HCT116 (cell line): ENCODE measurements at regions not wholly inside any gene's neighbourhood (a gene's known extent, or its start where the extent isn't known, plus 50 kb on each side); places are given as distances from the start of the nearest gene placed in this dataset.

ENCODE experiments used
- ATAC-seq: fragments of 200-7000 bp; cut with Tn5 transposase; 2 replicates; pipeline ENCODE4 v1.9.1; 2020; ENCODE audit warnings: mild to moderate bottlenecking, moderate library complexity
- BruUV-seq: library from RNA; stranded (reverse); fragments of 400-500 nt; replicated peaks from 2 replicates; lab custom pipeline; 2021; lab: Mats Ljungman, UMichigan
- CTCF ChIA-PET: fragments of 300-600 bp; sonication (Branson Sonifier 250); formaldehyde crosslinking; loops from one replicate; lab custom pipeline; 2021; ENCODE audit warnings: antibody characterized with exemption; lab: Charles Lee
- POLR2A ChIA-PET: fragments of 300-600, 350-600 bp; sonication (Branson Sonifier 250); formaldehyde crosslinking; loops from one replicate; lab custom pipeline; 2021; ENCODE audit warnings: antibody characterized with exemption; lab: Charles Lee
- RAD21 ChIA-PET, 2 experiments: fragments of 300-600 bp; sonication (Branson Sonifier 250); formaldehyde crosslinking; loops; one replicate each; lab custom pipeline; 2023; ENCODE audit warnings: low total read pairs in 2 of 2; ENCODE audit not compliant: uncharacterized antibody in 2 of 2, unreplicated experiment in 2 of 2, low non-redundant PET in 1 of 2; lab: Charles Lee
- DNase-seq: peaks from one replicate; pipeline ENCODE4 v3.0.0-alpha.2; 2010; ENCODE audit warnings: low read depth, low spot score
- H2AFZ ChIP-seq: fragments of 200-600 bp; shearing (Covaris generic), sonication (generic); 2 replicates; pipeline ENCODE4 v1.6.1; 2017; ENCODE audit warnings: low read depth, mixed run types, mixed read lengths, antibody characterized with exemption, low read length; ENCODE audit not compliant: poor library complexity, severe bottlenecking
- H3K27ac ChIP-seq: 2 replicates; pipeline ENCODE4 v1.5.1; 2012; ENCODE audit warnings: low read depth, low read length
- H3K27me3 ChIP-seq: fragments of 200-600 bp; sonication (generic); 2 replicates; pipeline ENCODE4 v1.6.1; 2016; ENCODE audit warnings: mixed run types, low read length, mixed read lengths; ENCODE audit not compliant: insufficient read depth
- H3K36me3 ChIP-seq, 2 experiments: fragments of 200-500 bp in 1 of 2; fragments of 200-600 bp in 1 of 2; sonication (Bioruptor generic) in 1 of 2; sonication (generic) in 1 of 2; 2 replicates each; pipeline versions ENCODE4 v1.5.1 to v1.6.1; 2014 to 2016; ENCODE audit warnings: low read length in 2 of 2, inconsistent platforms in 1 of 2, mixed read lengths in 1 of 2, mixed run types in 1 of 2; ENCODE audit not compliant: insufficient read depth in 2 of 2, control insufficient read depth in 1 of 2
- H3K4me1 ChIP-seq, 2 experiments: fragments of 200-600 bp in 1 of 2; sonication (generic) in 1 of 2; 2 replicates each; pipeline versions ENCODE4 v1.5.1 to v1.6.1; 2012 to 2017; ENCODE audit warnings: low read length in 2 of 2, inconsistent platforms in 1 of 2, mild to moderate bottlenecking in 1 of 2, mixed read lengths in 1 of 2, mixed run types in 1 of 2, moderate library complexity in 1 of 2; ENCODE audit not compliant: insufficient read depth in 2 of 2, control insufficient read depth in 1 of 2
- H3K4me2 ChIP-seq: fragments of 200-600 bp; sonication (generic); 2 replicates; pipeline ENCODE4 v1.6.1; 2017; ENCODE audit warnings: mixed run types, low read length, mixed read lengths
- H3K4me3 ChIP-seq, 2 experiments: fragments of 200-600 bp in 1 of 2; sonication (generic) in 1 of 2; replicated peaks in 1 of 2; 2 replicates each; pipeline ENCODE4 v1.5.1; 2011 to 2016; ENCODE audit warnings: low read length in 2 of 2, control low read depth in 1 of 2, low read depth in 1 of 2, mild to moderate bottlenecking in 1 of 2, mixed read lengths in 1 of 2, mixed run types in 1 of 2
- H3K79me2 ChIP-seq: fragments of 200-600 bp; sonication (generic); 2 replicates; pipeline ENCODE4 v1.6.1; 2017; ENCODE audit warnings: mild to moderate bottlenecking, mixed run types, low read length, moderate library complexity, mixed read lengths; ENCODE audit not compliant: insufficient read depth
- H3K9ac ChIP-seq: fragments of 200-600 bp; sonication (generic); 2 replicates; pipeline ENCODE4 v1.6.1; 2016; ENCODE audit warnings: low read length, mixed read lengths
- H3K9me2 ChIP-seq: fragments of 200-600 bp; sonication (generic), shearing (Covaris generic); 2 replicates; pipeline ENCODE4 v1.6.1; 2017; ENCODE audit warnings: mixed run types, mild to moderate bottlenecking, moderate library complexity; ENCODE audit not compliant: insufficient read depth
- H3K9me3 ChIP-seq, 2 experiments: fragments of 200-500 bp in 1 of 2; fragments of 200-600 bp in 1 of 2; sonication (Bioruptor generic) in 1 of 2; sonication (generic) in 1 of 2; 2 replicates each; pipeline ENCODE4 v1.6.1; 2014 to 2017; ENCODE audit warnings: low read length in 2 of 2, mixed read lengths in 2 of 2, inconsistent platforms in 1 of 2, low read depth in 1 of 2, mild to moderate bottlenecking in 1 of 2, mixed run types in 1 of 2, moderate library complexity in 1 of 2; ENCODE audit not compliant: control insufficient read depth in 1 of 2, insufficient read depth in 1 of 2
- H4K20me1 ChIP-seq: fragments of 200-600 bp; sonication (generic), shearing (Covaris generic); 2 replicates; pipeline ENCODE4 v1.6.1; 2017; ENCODE audit warnings: mixed run types, mild to moderate bottlenecking, moderate library complexity; ENCODE audit not compliant: insufficient read depth
- ATF3 ChIP-seq: IDR thresholded peaks from 2 replicates; pipeline ENCODE4 v1.6.1; 2012
- CBX3 ChIP-seq: IDR thresholded peaks from 2 replicates; pipeline ENCODE4 v1.6.1; 2012; ENCODE audit warnings: low read depth
- EGR1 ChIP-seq: IDR thresholded peaks from 2 replicates; pipeline ENCODE4 v1.6.1; 2012; ENCODE audit warnings: low read depth
- EZH2phosphoT487 ChIP-seq: fragments of 200-600 bp; IDR thresholded peaks from 2 replicates; pipeline ENCODE4 v1.6.1; 2018; ENCODE audit warnings: antibody characterized with exemption, borderline replicate concordance
- JUND ChIP-seq: IDR thresholded peaks from 2 replicates; pipeline ENCODE4 v1.6.1; 2012
- MAX ChIP-seq: IDR thresholded peaks from 2 replicates; pipeline ENCODE4 v1.6.1; 2012
- POLR2A ChIP-seq: IDR thresholded peaks from 2 replicates; pipeline ENCODE4 v1.7.0; 2011; ENCODE audit warnings: borderline replicate concordance; ENCODE audit not compliant: insufficient read depth, insufficient read length; ENCODE audit errors: extremely low read depth
- POLR2AphosphoS5 ChIP-seq: IDR thresholded peaks from 2 replicates; pipeline ENCODE4 v1.6.1; 2011; ENCODE audit warnings: mild to moderate bottlenecking, low read depth, low read length, moderate library complexity
- RAD21 ChIP-seq: IDR thresholded peaks from 2 replicates; pipeline ENCODE4 v1.6.1; 2012; ENCODE audit warnings: low read depth, mild to moderate bottlenecking
- SP1 ChIP-seq: IDR thresholded peaks from 2 replicates; pipeline ENCODE4 v1.6.1; 2012; ENCODE audit warnings: low read depth
- SRF ChIP-seq: IDR thresholded peaks from 2 replicates; pipeline ENCODE4 v1.6.1; 2012; ENCODE audit warnings: low read depth
- YY1 ChIP-seq: IDR thresholded peaks from 2 replicates; pipeline ENCODE4 v1.6.1; 2011; ENCODE audit warnings: low read length, low read depth, moderate library complexity, mild to moderate bottlenecking; ENCODE audit not compliant: insufficient replicate concordance; ENCODE audit errors: extremely low read depth
- ZBTB33 ChIP-seq: IDR thresholded peaks from 2 replicates; pipeline ENCODE4 v1.6.1; 2011; ENCODE audit warnings: mild to moderate bottlenecking, low read length, moderate library complexity; ENCODE audit not compliant: insufficient replicate concordance; ENCODE audit errors: extremely low read depth
- ZFX ChIP-seq: fragments of 450-650 bp; IDR thresholded peaks from 2 replicates; pipeline ENCODE4 v1.6.1; 2017
- ZNF274 ChIP-seq: fragments of 200-500 bp; sonication (Bioruptor generic); IDR thresholded peaks from 2 replicates; pipeline ENCODE4 v1.6.1; 2014; ENCODE audit warnings: mild to moderate bottlenecking, low read depth, low read length, inconsistent platforms
- intact Hi-C: fragments of 100-400 bp; cut with micrococcal nuclease; formaldehyde crosslinking; loops from 2 replicates; pipeline ENCODE4 v1.10.0; 2022

- no peak overlapping the region for H2AFZ ChIP-seq
- no TSS peak for BruUV-seq
- RAD21 ChIA-PET, result no interaction called here
- no peaks in the 10 kb centered on the region for H3K36me3 ChIP-seq
- TF ChIP-seq ZNF274 (no peak), CBX3 (no peak), EZH2phosphoT487 (no peak), POLR2A (no peak), ZBTB33 (no peak), SRF (no peak)
- H3K4me3 ChIP-seq, result no peak overlapping the region
- H3K4me1 ChIP-seq, result no peaks in the 10 kb centered on the region
- no peaks in the 10 kb centered on the region for H3K9me3 ChIP-seq
- no peak for DNase-seq
- no peak overlapping the region for H3K27ac ChIP-seq
- no peak overlapping the region for H3K9ac ChIP-seq
- H3K9me2 ChIP-seq, result no peaks in the 10 kb centered on the region
- intact Hi-C loops, result no loop called here
- H3K27me3 ChIP-seq, result no peaks in the 10 kb centered on the region
- H3K79me2 ChIP-seq, result no peaks in the 10 kb centered on the region
- no peaks in the 10 kb centered on the region for H4K20me1 ChIP-seq
- ATAC-seq, result no peak
- POLR2A ChIA-PET, result no interaction called here
- CTCF ChIA-PET, result no interaction called here
- no peak overlapping the region for H3K4me2 ChIP-seq
Measured at GRCh38 chr15:38928431-38928830, 363.8 kb upstream of the RASGRP1 start.

- ATAC-seq (no peak), DNase-seq (no peak)
- Histone ChIP-seq H3K27me3 (no peaks in the 10 kb centered on the region), H3K79me2 (no peaks in the 10 kb centered on the region), H3K4me2 (no peak overlapping the region), H3K36me3 (no peaks in the 10 kb centered on the region), H3K9ac (no peak overlapping the region), H3K4me1 (no peaks in the 10 kb centered on the region), H3K9me2 (no peaks in the 10 kb centered on the region), H4K20me1 (no peaks in the 10 kb centered on the region), H3K9me3 (no peaks in the 10 kb centered on the region), H2AFZ (no peak overlapping the region), H3K27ac (no peak overlapping the region), H3K4me3 (no peak overlapping the region)
- POLR2A ChIA-PET, result no interaction called here
- intact Hi-C loops, result no loop called here
- RAD21 ChIA-PET, result no interaction called here
- no TSS peak for BruUV-seq
- CTCF ChIA-PET, result no interaction called here
- TF ChIP-seq CBX3, result no peak
- TF ChIP-seq ZBTB33, result no peak
- no peak for TF ChIP-seq MAX
- TF ChIP-seq SP1, result no peak
- no peak for TF ChIP-seq ATF3
- no peak for TF ChIP-seq SRF
- TF ChIP-seq ZNF274, result no peak
- no peak for TF ChIP-seq ZFX
- TF ChIP-seq JUND, result no peak
- no peak for TF ChIP-seq EGR1
- TF ChIP-seq POLR2AphosphoS5, result no peak
- no peak for TF ChIP-seq YY1
- no peak for TF ChIP-seq RAD21
Measured at GRCh38 chr15:38930851-38931572, 366.4 kb upstream of the RASGRP1 start.
